Nephron progenitor cell (in vitro differentiated cells): ENCODE measurements at regions not wholly inside any gene's neighbourhood (a gene's known extent, or its start where the extent isn't known, plus 50 kb on each side); places are given as distances from the start of the nearest gene placed in this dataset.

Experiments
- DNase-seq: peaks from one replicate; pipeline ENCODE4 v3.0.0; 2021
- H3K27ac Mint-ChIP-seq: 2 replicates; pipeline ENCODE4 v1.8.0; 2021; ENCODE audit warnings: mild to moderate bottlenecking, moderate library complexity, mixed read lengths
- H3K27me3 Mint-ChIP-seq: 2 replicates; pipeline ENCODE4 v1.8.0; 2021; ENCODE audit warnings: mild to moderate bottlenecking, low read depth, mixed read lengths; ENCODE audit not compliant: poor library complexity
- H3K36me3 Mint-ChIP-seq: 2 replicates; pipeline ENCODE4 v1.8.0; 2021; ENCODE audit warnings: low read depth, mixed read lengths
- H3K4me1 Mint-ChIP-seq: 2 replicates; pipeline ENCODE4 v1.8.0; 2021; ENCODE audit warnings: mixed read lengths
- H3K4me3 Mint-ChIP-seq: 2 replicates; pipeline ENCODE4 v1.8.0; 2021; ENCODE audit warnings: mild to moderate bottlenecking, moderate library complexity, mixed read lengths
- H3K9me3 Mint-ChIP-seq: 2 replicates; pipeline ENCODE4 v1.8.0; 2021; ENCODE audit warnings: mild to moderate bottlenecking, moderate library complexity, mixed read lengths
- CTCF ChIP-seq: fragments of 200-600 bp; sonication (generic); IDR thresholded peaks from 2 replicates; pipeline ENCODE4 v1.5.0; 2021; ENCODE audit warnings: antibody characterized with exemption

GRCh38 chr10:90640756-90641155 is 217.1 kb downstream of the HTR7 start:
- no peaks in the 10 kb centered on the region for H3K36me3 Mint-ChIP-seq
- no peak overlapping the region for H3K4me3 Mint-ChIP-seq
- H3K27ac Mint-ChIP-seq: no peak overlapping the region
- no peak for TF ChIP-seq CTCF
- H3K9me3 Mint-ChIP-seq: peaks cover 5% of the 10 kb centered on the region
- DNase-seq: no peak
- peaks cover 2% of the 10 kb centered on the region for H3K27me3 Mint-ChIP-seq
- H3K4me1 Mint-ChIP-seq: peaks cover 6% of the 10 kb centered on the region

- Mint-ChIP-seq H3K27me3 (peaks cover 5% of the 10 kb centered on the region), H3K4me3 (no peak overlapping the region), H3K9me3 (peaks cover 5% of the 10 kb centered on the region), H3K27ac (no peak overlapping the region), H3K36me3 (no peaks in the 10 kb centered on the region), H3K4me1 (peaks cover 6% of the 10 kb centered on the region)
- DNase-seq: no peak
- TF ChIP-seq CTCF: no peak
Observed at GRCh38 chr10:90641731-90642130, 216.1 kb downstream of the HTR7 start.

- Mint-ChIP-seq H3K27ac (no peak overlapping the region), H3K27me3 (peaks cover 6% of the 10 kb centered on the region), H3K36me3 (no peaks in the 10 kb centered on the region), H3K9me3 (peaks cover 7% of the 10 kb centered on the region), H3K4me1 (peaks cover 6% of the 10 kb centered on the region), H3K4me3 (no peak overlapping the region)
- no peak for DNase-seq
- TF ChIP-seq CTCF: no peak
Observed at GRCh38 chr10:90642136-90642535, 215.7 kb downstream of the HTR7 start.

GRCh38 chr10:90642650-90643049 is 215.2 kb downstream of the HTR7 start:
- H3K36me3 Mint-ChIP-seq: no peaks in the 10 kb centered on the region
- peaks cover 10% of the 10 kb centered on the region for H3K9me3 Mint-ChIP-seq
- peaks cover 6% of the 10 kb centered on the region for H3K27me3 Mint-ChIP-seq
- TF ChIP-seq CTCF: no peak
- H3K4me3 Mint-ChIP-seq: no peak overlapping the region
- H3K4me1 Mint-ChIP-seq: peaks cover 6% of the 10 kb centered on the region
- H3K27ac Mint-ChIP-seq: no peak overlapping the region
- DNase-seq: no peak

- no peak for DNase-seq
- H3K4me3 Mint-ChIP-seq: no peak overlapping the region
- no peak overlapping the region for H3K27ac Mint-ChIP-seq
- H3K36me3 Mint-ChIP-seq: no peaks in the 10 kb centered on the region
- H3K27me3 Mint-ChIP-seq: peaks cover 6% of the 10 kb centered on the region
- no peak for TF ChIP-seq CTCF
- H3K9me3 Mint-ChIP-seq: peaks cover 8% of the 10 kb centered on the region
- peaks cover 6% of the 10 kb centered on the region for H3K4me1 Mint-ChIP-seq
Observed at GRCh38 chr10:90644165-90644564, 213.7 kb downstream of the HTR7 start.

- TF ChIP-seq CTCF: no peak
- Mint-ChIP-seq H3K4me3 (no peak overlapping the region), H3K27me3 (peaks cover 3% of the 10 kb centered on the region), H3K27ac (no peak overlapping the region), H3K9me3 (peaks cover 16% of the 10 kb centered on the region), H3K36me3 (no peaks in the 10 kb centered on the region), H3K4me1 (no peaks in the 10 kb centered on the region)
- DNase-seq: no peak
Observed at GRCh38 chr10:90650858-90651257, 207.0 kb downstream of the HTR7 start.
